ENCODE measurements at regions not wholly inside any gene's neighbourhood (a gene's known extent, or its start where the extent isn't known, plus 50 kb on each side); places are given as distances from the start of the nearest gene placed in this dataset.
"Not testable (repeated sequence)": the region's sequence is repeated elsewhere in the genome, so short reads cannot be mapped to it uniquely, and the experiment has no call there.

GRCh38 chr1:228796945-228797344 lies 61.7 kb downstream of the RHOU start:
- H3K27me3 ChIP-seq, H3K4me3 ChIP-seq, H3K9me3 ChIP-seq, DNase-seq, H3K36me3 ChIP-seq: not testable (repeated sequence)

DNA sequence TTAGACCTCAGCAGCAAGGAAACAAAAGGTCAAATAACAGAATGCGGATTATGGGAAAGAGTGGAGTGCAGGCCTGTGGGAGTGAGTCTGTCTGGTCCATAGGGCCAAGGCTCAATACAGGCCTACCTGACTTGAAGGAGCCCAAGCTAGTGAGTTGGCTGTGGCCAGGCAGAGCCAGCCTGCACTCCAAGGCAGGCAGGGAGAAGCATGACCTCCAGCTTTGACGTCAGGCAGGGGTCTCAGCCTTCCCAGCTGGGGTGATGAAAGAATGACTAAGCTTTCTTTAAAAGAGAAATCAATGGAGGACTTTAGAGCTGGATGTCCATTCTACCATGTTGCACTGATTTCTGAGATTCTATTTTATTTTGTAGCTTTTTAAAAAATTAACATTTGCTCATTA lies 62.8 kb downstream of the RHOU start:
- Histone ChIP-seq H3K4me3 (no peak overlapping the region), H3K9me3 (peaks cover 3% of the 10 kb centered on the region; the same call in 1 of the 2 replicates), H3K27me3 (0 out of 2 replicates have a peak, but pooled peaks cover 2% of the 10 kb centered on the region), H3K36me3 (no peaks in the 10 kb centered on the region)
- DNase-seq: no peak

GRCh38 chr1:228798548-228798947 lies 63.3 kb downstream of the RHOU start:
- Histone ChIP-seq H3K4me3 (no peak overlapping the region), H3K36me3 (no peaks in the 10 kb centered on the region), H3K9me3 (peaks cover under 1% of the 10 kb centered on the region; the same call in 1 of the 2 replicates), H3K27me3 (0 out of 2 replicates have a peak, but pooled peaks cover 2% of the 10 kb centered on the region)
- no peak for DNase-seq

DNA sequence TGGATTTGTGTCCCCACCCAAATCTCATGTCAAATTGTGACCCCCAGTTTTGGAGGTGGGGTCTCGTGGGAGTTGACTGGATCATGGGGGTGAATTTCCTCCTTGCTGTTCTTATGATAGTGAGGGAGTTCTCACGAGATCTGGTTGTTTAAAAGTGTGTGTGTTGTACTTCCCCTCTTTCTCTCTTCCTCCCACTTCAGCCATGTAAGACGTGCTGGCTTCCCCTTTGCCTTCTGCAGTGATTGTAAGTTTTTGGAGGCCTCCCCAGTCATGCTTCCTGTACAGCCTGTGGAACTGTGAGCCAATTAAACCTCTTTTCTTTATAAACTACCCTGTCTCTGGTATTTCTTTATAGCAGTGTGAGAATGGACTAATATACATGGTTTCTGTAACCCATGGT lies 64.6 kb downstream of the RHOU start:
- 0 out of 2 replicates have a peak, but pooled peaks cover 2% of the 10 kb centered on the region for H3K27me3 ChIP-seq

DNA sequence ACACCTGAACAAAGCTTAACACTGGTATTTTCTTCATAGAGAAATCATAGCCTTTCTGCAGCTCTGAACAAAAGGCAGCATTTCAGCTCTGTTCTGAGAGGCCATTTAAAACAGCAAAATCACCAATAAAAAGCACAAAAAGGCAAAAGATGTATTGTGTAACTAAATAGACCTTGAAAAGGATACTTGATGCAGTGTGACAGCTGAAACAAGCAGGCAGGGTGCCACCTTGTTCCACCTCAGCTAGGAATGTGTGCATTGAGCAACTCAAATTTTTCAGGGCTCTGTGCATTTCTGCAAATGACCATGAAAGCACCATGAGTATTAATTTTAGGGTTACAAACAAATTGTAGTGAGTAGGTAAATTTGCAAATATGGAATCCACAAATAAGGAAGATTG lies 65.8 kb downstream of the RHOU start:
- no peak for DNase-seq
- Histone ChIP-seq H3K9me3 (no peaks in the 10 kb centered on the region; the same call in 1 of the 2 replicates), H3K36me3 (no peaks in the 10 kb centered on the region)

More for the DNA sequence above, 64.6 kb downstream of the RHOU start:
- Histone ChIP-seq H3K36me3 (no peaks in the 10 kb centered on the region), H3K9me3 (no peaks in the 10 kb centered on the region; the same call in 1 of the 2 replicates), H3K4me3 (no peak overlapping the region)
- DNase-seq: no peak

DNA sequence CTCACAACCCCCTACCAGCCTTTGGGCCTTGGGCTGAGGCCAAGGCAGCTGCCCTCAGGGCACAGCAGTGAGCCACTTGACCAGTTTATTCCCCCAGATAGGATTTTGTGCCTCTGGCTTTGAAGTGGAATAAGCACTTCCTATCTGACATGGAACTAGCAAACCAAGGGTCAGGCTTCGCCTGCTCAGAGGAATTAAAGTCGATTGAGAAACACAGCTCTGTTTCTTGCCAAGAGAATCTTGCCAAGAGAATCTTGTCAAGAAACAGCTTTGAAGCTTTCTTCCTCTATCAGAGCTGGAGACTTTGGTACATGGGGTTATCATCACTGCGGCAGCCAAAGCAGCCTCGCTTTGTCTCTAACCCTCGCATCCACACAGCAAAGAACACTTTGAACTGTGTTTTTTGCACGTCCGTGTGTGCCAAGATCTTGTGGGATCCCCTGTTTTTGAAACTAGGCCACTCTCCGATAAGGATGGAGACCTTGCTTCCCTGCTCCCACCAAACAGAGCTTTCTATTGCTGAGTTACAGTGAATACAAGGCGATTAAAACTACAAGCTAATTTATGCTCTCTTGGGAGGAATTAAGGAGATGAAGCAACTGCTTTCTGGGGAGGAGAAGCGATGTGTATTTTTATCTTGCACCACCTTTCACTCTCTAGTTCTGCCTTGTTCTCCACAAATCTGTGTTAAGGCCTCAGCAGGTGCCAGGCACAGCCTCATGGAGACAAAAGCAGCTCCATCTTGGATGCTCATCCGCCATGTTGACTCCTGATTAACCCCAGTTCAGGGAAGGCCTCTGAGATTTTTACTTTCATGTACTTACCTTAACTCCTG lies 67.3 kb downstream of the RHOU start:
- H3K9me3 ChIP-seq: no peaks in the 10 kb centered on the region
- no peaks in the 10 kb centered on the region for H3K36me3 ChIP-seq
- DNase-seq: no peak
- 0 out of 2 replicates have a peak, but pooled peaks cover 2% of the 10 kb centered on the region for H3K27me3 ChIP-seq
- H3K4me3 ChIP-seq: no peak overlapping the region

More for the DNA sequence above, 65.8 kb downstream of the RHOU start:
- Histone ChIP-seq H3K27me3 (0 out of 2 replicates have a peak, but pooled peaks cover 2% of the 10 kb centered on the region), H3K4me3 (no peak overlapping the region)

- no peaks in the 10 kb centered on the region for H3K9me3 ChIP-seq
- no peaks in the 10 kb centered on the region for H3K36me3 ChIP-seq
- H3K4me3 ChIP-seq: no peak overlapping the region
- DNase-seq: no peak
- 0 out of 2 replicates have a peak, but pooled peaks cover 2% of the 10 kb centered on the region for H3K27me3 ChIP-seq
Measured at GRCh38 chr1:228803421-228803820, 68.1 kb downstream of the RHOU start.

DNA sequence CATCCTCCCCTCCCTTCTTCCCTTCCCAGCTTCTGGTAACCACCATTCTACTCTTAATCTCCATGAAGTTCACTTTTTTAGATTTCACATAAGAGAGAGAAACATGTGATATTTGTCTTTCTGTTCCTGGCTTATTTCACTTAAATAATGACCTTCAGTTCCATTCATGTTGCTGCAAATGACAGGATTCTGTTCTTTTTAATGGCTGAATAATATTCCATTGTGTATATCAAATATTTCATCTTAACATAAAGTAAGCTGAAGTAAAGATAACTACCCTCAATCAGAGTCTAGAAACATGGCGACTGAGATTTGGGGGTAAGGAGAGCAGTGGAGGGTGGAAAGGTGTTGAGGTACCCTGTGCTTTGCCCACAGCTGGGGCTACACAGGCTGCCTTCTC lies 68.9 kb downstream of the RHOU start:
- no peaks in the 10 kb centered on the region for H3K36me3 ChIP-seq
- DNase-seq: no peak
- H3K27me3 ChIP-seq: no peaks in the 10 kb centered on the region
- H3K9me3 ChIP-seq: no peaks in the 10 kb centered on the region
- no peak overlapping the region for H3K4me3 ChIP-seq

- Histone ChIP-seq H3K27me3 (no peaks in the 10 kb centered on the region), H3K9me3 (no peaks in the 10 kb centered on the region), H3K36me3 (no peaks in the 10 kb centered on the region), H3K4me3 (no peak overlapping the region)
- DNase-seq: no peak
Measured at GRCh38 chr1:228804640-228805413, 69.5 kb downstream of the RHOU start.

GRCh38 chr1:228807904-228808605 lies 72.8 kb downstream of the RHOU start:
- no peaks in the 10 kb centered on the region for H3K9me3 ChIP-seq
- no peaks in the 10 kb centered on the region for H3K36me3 ChIP-seq
- no peak for DNase-seq
- no peak overlapping the region for H3K4me3 ChIP-seq
- no peaks in the 10 kb centered on the region; the same call in 1 of the 2 replicates for H3K27me3 ChIP-seq

GRCh38 chr1:228809621-228810394 lies 74.5 kb downstream of the RHOU start:
- Histone ChIP-seq H3K36me3 (no peaks in the 10 kb centered on the region), H3K4me3 (no peak overlapping the region), H3K9me3 (no peaks in the 10 kb centered on the region), H3K27me3 (peaks cover 1% of the 10 kb centered on the region)
- DNase-seq: no peak

GRCh38 chr1:228810395-228810758 lies 75.1 kb downstream of the RHOU start:
- no peaks in the 10 kb centered on the region for H3K36me3 ChIP-seq
- peaks cover 4% of the 10 kb centered on the region for H3K27me3 ChIP-seq
- H3K9me3 ChIP-seq: no peaks in the 10 kb centered on the region
- no peak for DNase-seq
- H3K4me3 ChIP-seq: no peak overlapping the region

- Histone ChIP-seq H3K4me3 (no peak overlapping the region), H3K9me3 (no peaks in the 10 kb centered on the region), H3K27me3 (peaks cover 4% of the 10 kb centered on the region), H3K36me3 (no peaks in the 10 kb centered on the region)
- DNase-seq: no peak
Measured at GRCh38 chr1:228810878-228811711, 75.8 kb downstream of the RHOU start.

- Histone ChIP-seq H3K27me3 (peaks cover 4% of the 10 kb centered on the region), H3K4me3 (no peak overlapping the region), H3K36me3 (no peaks in the 10 kb centered on the region), H3K9me3 (no peaks in the 10 kb centered on the region)
- no peak for DNase-seq
Measured at GRCh38 chr1:228811712-228812305, 76.5 kb downstream of the RHOU start.

GRCh38 chr1:228812961-228813360 lies 77.7 kb downstream of the RHOU start:
- Histone ChIP-seq H3K4me3 (no peak overlapping the region), H3K36me3 (no peaks in the 10 kb centered on the region), H3K9me3 (no peaks in the 10 kb centered on the region), H3K27me3 (peaks cover 4% of the 10 kb centered on the region)
- no peak for DNase-seq
